Right lobe of liver (tissue), 6 donors: ENCODE measurements at regions not wholly inside any gene's neighbourhood (a gene's known extent, or its start where the extent isn't known, plus 50 kb on each side); places are given as distances from the start of the nearest gene placed in this dataset.

Experiments used
- ATAC-seq, 4 donors: fragments of 200-7000 bp; cut with Tn5 transposase; one replicate each; pipeline ENCODE4 v1.9.1; 2020; ENCODE audit warnings: mild to moderate bottlenecking in 4 of 4, moderate library complexity in 4 of 4
- DNase-seq, 3 donors: peaks; one replicate each; pipeline ENCODE4 v3.0.0-alpha.2; 2020
- H3K27ac ChIP-seq, 3 donors: fragments of 200-600 bp; one replicate each; pipeline ENCODE4 v1.8.0; 2022
- H3K27me3 ChIP-seq, 2 donors: fragments of 200-600 bp; one replicate each; pipeline ENCODE4 v1.8.0; 2022
- H3K36me3 ChIP-seq, 4 donors: fragments of 200-600 bp; sonication (generic) in 1 of 4; one replicate each; pipeline versions ENCODE4 v1.5.1 to v1.8.0; 2017 to 2022; ENCODE audit warnings: control low read depth in 1 of 4
- H3K4me1 ChIP-seq, 4 donors: fragments of 200-600 bp; sonication (generic) in 1 of 4; one replicate each; pipeline versions ENCODE4 v1.5.1 to v1.8.0; 2017 to 2022; ENCODE audit warnings: control low read depth in 1 of 4
- H3K4me3 ChIP-seq, 3 donors: fragments of 200-600 bp; one replicate each; pipeline ENCODE4 v1.8.0; 2022
- H3K9me3 ChIP-seq, 4 donors: fragments of 200-600 bp; sonication (generic) in 1 of 4; one replicate each; pipeline versions ENCODE4 v1.5.1 to v1.8.0; 2017 to 2022; ENCODE audit warnings: control low read depth in 1 of 4
- CTCF ChIP-seq, 4 donors: fragments of 200-600 bp in 3 of 4; fragments of 450-650 bp in 1 of 4; IDR thresholded peaks; one replicate each; pipeline versions ENCODE4 v1.5.1 to v1.8.0; 2016 to 2022; ENCODE audit warnings: antibody characterized with exemption in 4 of 4, mild to moderate bottlenecking in 2 of 4
- POLR2A ChIP-seq: fragments of 450-650 bp; IDR thresholded peaks from one replicate; pipeline ENCODE4 v1.6.1; 2017; ENCODE audit warnings: antibody characterized with exemption, mild to moderate bottlenecking
- WGBS: methylation state at CpG from one replicate; pipeline ENCODE4 v1.1.6; 2018; ENCODE audit warnings: low coverage, low lambda C conversion rate; ENCODE audit not compliant: insufficient coverage; ENCODE audit errors: missing lambda C conversion rate; 5-methylcytosine and 5-hydroxymethylcytosine counted together
- intact Hi-C, 2 donors: fragments of 100-400 bp; cut with DNase I; formaldehyde crosslinking; loops; one replicate each; pipeline versions ENCODE4 v1.11.2 to v1.14.1; 2022
- donor health status: DM: no; HTN: yes; CAD: no.
- donor health status: DM: no; HTN: no; CAD: no.
- donor health status: DM: no; HTN: no; CAD: no.
- donor health status: DM: no; HTN: yes; CAD: no.
- donor health status: DM: no; HTN: yes; CAD: no.

GRCh38 chr12:89960011-89960507 lies 251.4 kb upstream of the ATP2B1 start:
- Histone ChIP-seq H3K4me1 (no peaks in the 10 kb centered on the region), H3K36me3 (no peaks in the 10 kb centered on the region), H3K4me3 (no peak overlapping the region), H3K9me3 (no peaks in the 10 kb centered on the region), H3K27me3 (no peaks in the 10 kb centered on the region), H3K27ac (no peak overlapping the region)
- DNase-seq (no peak), ATAC-seq (peak in 2 of 4 donors; percentile 12 to 20)
- WGBS: 54% methylated on average over 2 of the region's 2 CpGs
- intact Hi-C loops: no loop called here
- no peak for TF ChIP-seq CTCF (IDR thresholded peaks at IDR 0.05)
- no peak for TF ChIP-seq POLR2A

- H3K27me3 ChIP-seq: no peaks in the 10 kb centered on the region
- intact Hi-C loops: no loop called here
- WGBS: 40% methylated on average over 1 of the region's 1 CpG
- no peaks in the 10 kb centered on the region for H3K4me1 ChIP-seq
- H3K27ac ChIP-seq: no peak overlapping the region
- H3K36me3 ChIP-seq: no peaks in the 10 kb centered on the region
- no peak for DNase-seq
- no peak overlapping the region for H3K4me3 ChIP-seq
- TF ChIP-seq POLR2A: no peak
- no peak for TF ChIP-seq CTCF (IDR thresholded peaks at IDR 0.05)
- no peak for ATAC-seq
- H3K9me3 ChIP-seq: no peaks in the 10 kb centered on the region
These were observed 250.5 kb upstream of the ATP2B1 start for GRCh38 chr12:89959179-89959578.

- no peaks in the 10 kb centered on the region for H3K36me3 ChIP-seq
- no peak overlapping the region for H3K4me3 ChIP-seq
- ATAC-seq (no peak), DNase-seq (no peak)
- H3K27me3 ChIP-seq: no peaks in the 10 kb centered on the region
- no peak overlapping the region for H3K27ac ChIP-seq
- H3K4me1 ChIP-seq: no peaks in the 10 kb centered on the region
- no peaks in the 10 kb centered on the region for H3K9me3 ChIP-seq
- 51% methylated on average over 3 of the region's 3 CpGs for WGBS
- intact Hi-C loops: no loop called here
- no peak for TF ChIP-seq CTCF (IDR thresholded peaks at IDR 0.05)
- no peak for TF ChIP-seq POLR2A
These were observed 245.6 kb upstream of the ATP2B1 start for GRCh38 chr12:89954259-89954658.

GRCh38 chr12:89951694-89952060 lies 243.0 kb upstream of the ATP2B1 start:
- TF ChIP-seq POLR2A: no peak
- no peak for TF ChIP-seq CTCF (IDR thresholded peaks at IDR 0.05)
- intact Hi-C loops: no loop called here
- H3K36me3 ChIP-seq: no peaks in the 10 kb centered on the region
- 37% methylated on average over 2 of the region's 2 CpGs for WGBS
- no peak for DNase-seq
- no peak overlapping the region for H3K4me3 ChIP-seq
- ATAC-seq: no peak
- no peaks in the 10 kb centered on the region for H3K9me3 ChIP-seq
- H3K4me1 ChIP-seq: no peaks in the 10 kb centered on the region
- H3K27ac ChIP-seq: no peak overlapping the region
- no peaks in the 10 kb centered on the region for H3K27me3 ChIP-seq
